HepG2 (cell line): ENCODE measurements at regions not wholly inside any gene's neighbourhood (a gene's known extent, or its start where the extent isn't known, plus 50 kb on each side); places are given as distances from the start of the nearest gene placed in this dataset.

Experiments
- ATF2 ChIP-seq: sonication (generic); formaldehyde crosslinking; IDR thresholded peaks from 2 replicates; pipeline ENCODE4 v1.4.0; 2020; ENCODE audit warnings: missing genetic modification reagents
- CEBPB ChIP-seq: IDR thresholded peaks from 2 replicates; pipeline ENCODE4 v1.6.1; 2011; ENCODE audit warnings: low read depth, low read length, improper control_type of control experiment, borderline replicate concordance
- CREB3 ChIP-seq: sonication (generic); formaldehyde crosslinking; IDR thresholded peaks from 2 replicates; pipeline ENCODE4 v1.5.0; 2020; ENCODE audit warnings: missing genetic modification reagents
- EZH2 ChIP-seq: conservative IDR thresholded peaks from 2 replicates; pipeline ENCODE4 v1.6.1; 2012; ENCODE audit warnings: mild to moderate bottlenecking, low read depth, low read length, moderate library complexity
- JUN ChIP-seq: sonication (generic); formaldehyde crosslinking; IDR thresholded peaks from 2 replicates; pipeline ENCODE4 v1.4.0; 2020; ENCODE audit warnings: mild to moderate bottlenecking, missing genetic modification reagents
- JUND ChIP-seq: sonication (generic); formaldehyde crosslinking; IDR thresholded peaks from 2 replicates; pipeline ENCODE4 v1.8.0; 2022; ENCODE audit warnings: mild to moderate bottlenecking, missing genetic modification reagents
- MAFF ChIP-seq: IDR thresholded peaks from 2 replicates; pipeline ENCODE4 v1.6.1; 2011; ENCODE audit warnings: low read depth, low read length, improper control_type of control experiment
- NFE2L2 ChIP-seq: fragments of 150-350 bp; IDR thresholded peaks from 2 replicates; pipeline ENCODE4 v1.6.1; 2014; ENCODE audit warnings: low read length
- TGIF2 ChIP-seq: IDR thresholded peaks from 2 replicates; pipeline ENCODE4 v1.6.1; 2016; ENCODE audit warnings: control low read depth, missing compliant biosample characterization
- ZBTB40 ChIP-seq, 2 experiments: fragments of 450-650 bp in 1 of 2; sonication (generic) in 1 of 2; formaldehyde crosslinking in 1 of 2; IDR thresholded peaks; 2 replicates each; pipeline versions ENCODE4 v1.6.1 to v1.8.0; 2016 to 2022; ENCODE audit warnings: antibody characterized with exemption in 1 of 2, mild to moderate bottlenecking in 1 of 2, missing genetic modification reagents in 1 of 2
- ZNF17 ChIP-seq: sonication (generic); formaldehyde crosslinking; IDR thresholded peaks from 2 replicates; pipeline ENCODE4 v1.5.0; 2020; ENCODE audit warnings: mild to moderate bottlenecking, missing genetic modification reagents
- ZNF619 ChIP-seq: sonication (generic); formaldehyde crosslinking; IDR thresholded peaks from 2 replicates; pipeline ENCODE4 v1.4.0; 2020; ENCODE audit warnings: mild to moderate bottlenecking, missing genetic modification reagents
- ZNF660 ChIP-seq: sonication (generic); formaldehyde crosslinking; IDR thresholded peaks from 2 replicates; pipeline ENCODE4 v1.5.1; 2020; ENCODE audit warnings: mild to moderate bottlenecking, low read depth, missing genetic modification reagents, borderline replicate concordance

- no peak for TF ChIP-seq EZH2
- TF ChIP-seq ZNF17 = no peak
- no peak for TF ChIP-seq ZNF660 (CRISPR knock-in tag)
- TF ChIP-seq JUND (CRISPR knock-in tag) = no peak
- TF ChIP-seq CEBPB = no peak
- TF ChIP-seq MAFF = no peak
- TF ChIP-seq CREB3 (CRISPR knock-in tag) = no peak
- TF ChIP-seq ATF2 = no peak
- no peak for TF ChIP-seq JUN (CRISPR knock-in tag)
- TF ChIP-seq TGIF2 (CRISPR knock-in tag) = no peak
- no peak for TF ChIP-seq ZBTB40 (IDR thresholded peaks at IDR 0.05)
- TF ChIP-seq ZBTB40 (CRISPR knock-in tag; IDR thresholded peaks at IDR 0.05) = no peak
- TF ChIP-seq ZNF619 (CRISPR knock-in tag) = no peak
- TF ChIP-seq NFE2L2 = no peak
These were observed 1228.6 kb upstream of the SORCS1 start for GRCh38 chr10:108393089-108393488.
